HG03175 (cell line): ENCODE measurements at regions not wholly inside any gene's neighbourhood (a gene's known extent, or its start where the extent isn't known, plus 50 kb on each side); places are given as distances from the start of the nearest gene placed in this dataset.

Source experiments
- ATAC-seq: cut with Tn5 transposase; IDR thresholded peaks from one replicate; pipeline ENCODE4 v1.9.1; 2021; ENCODE audit warnings: mild to moderate bottlenecking, moderate library complexity; ENCODE audit not compliant: unreplicated experiment

- ATAC-seq: no peak
Observed at GRCh38 chr19:27673986-27674385, 1539.0 kb downstream of the UQCRFS1 start.

GRCh38 chr19:27672309-27673047 lies 1540.5 kb downstream of the UQCRFS1 start:
- no peak for ATAC-seq

GRCh38 chr19:27671876-27672275 lies 1541.1 kb downstream of the UQCRFS1 start:
- no peak for ATAC-seq

GRCh38 chr19:27660428-27660827 lies 1552.5 kb downstream of the UQCRFS1 start:
- no peak for ATAC-seq

- ATAC-seq: no peak
Observed at GRCh38 chr19:27657271-27658051, 1555.5 kb downstream of the UQCRFS1 start.

GRCh38 chr19:27654266-27654990 lies 1558.5 kb downstream of the UQCRFS1 start:
- ATAC-seq: no peak

GRCh38 chr19:27652796-27653195 lies 1560.2 kb downstream of the UQCRFS1 start:
- no peak for ATAC-seq

GRCh38 chr19:27652281-27652680 lies 1560.7 kb downstream of the UQCRFS1 start:
- ATAC-seq: no peak

- ATAC-seq: no peak
Observed at GRCh38 chr19:27647423-27647822, 1565.5 kb downstream of the UQCRFS1 start.

GRCh38 chr19:27635401-27635800 lies 1577.5 kb downstream of the UQCRFS1 start:
- no peak for ATAC-seq

GRCh38 chr19:27618006-27618405 lies 1594.9 kb downstream of the UQCRFS1 start:
- no peak for ATAC-seq

- no peak for ATAC-seq
Observed at GRCh38 chr19:27580906-27581305, 1632.0 kb downstream of the UQCRFS1 start.
